Transverse colon (tissue), 4 donors: ENCODE measurements at regions not wholly inside any gene's neighbourhood (a gene's known extent, or its start where the extent isn't known, plus 50 kb on each side); places are given as distances from the start of the nearest gene placed in this dataset.

ENCODE experiments used
- EP300 ChIP-seq: sonication (generic); formaldehyde crosslinking; IDR thresholded peaks from one replicate; pipeline ENCODE4 v1.6.1; 2017; ENCODE audit warnings: antibody characterized with exemption, low read depth
- POLR2AphosphoS5 ChIP-seq, 3 donors: sonication (generic); formaldehyde crosslinking; IDR thresholded peaks; one replicate each; pipeline ENCODE4 v1.6.1; 2016; ENCODE audit warnings: antibody characterized with exemption in 3 of 3
- TF ChIP-seq, protein P1 (sequence below), 5 experiments: fragments of 200-600 bp in 3 of 5; fragments of 450-650 bp in 2 of 5; sonication (generic) in 3 of 5; IDR thresholded peaks; 1 replicate in 2 of 5; 2 replicates in 3 of 5; pipeline ENCODE4 v1.5.1; 2016 to 2017; ENCODE audit warnings: antibody characterized with exemption in 5 of 5, inconsistent platforms in 3 of 5, mild to moderate bottlenecking in 2 of 5, moderate library complexity in 1 of 5

DNA sequence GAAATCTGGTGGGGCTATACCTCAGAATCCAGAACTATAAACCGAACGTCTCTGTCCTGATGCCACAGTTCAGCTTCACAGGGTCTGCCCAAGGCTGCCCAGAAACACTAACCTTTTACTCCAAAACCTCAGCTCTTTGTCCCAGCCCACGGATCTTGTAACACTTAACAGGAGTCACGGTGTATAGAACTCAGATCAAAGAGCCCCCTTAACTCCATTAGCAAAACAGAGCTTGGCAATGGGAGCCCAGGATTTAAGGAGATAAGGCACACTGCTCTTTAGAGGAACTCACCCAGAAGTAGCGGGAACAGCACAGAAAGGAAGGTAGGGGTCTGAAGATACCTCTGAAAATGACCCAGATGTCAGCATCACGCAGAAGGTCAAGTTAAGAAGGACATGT, 68.8 kb upstream of the SOX14 start:
- TF ChIP-seq, protein P1, sequence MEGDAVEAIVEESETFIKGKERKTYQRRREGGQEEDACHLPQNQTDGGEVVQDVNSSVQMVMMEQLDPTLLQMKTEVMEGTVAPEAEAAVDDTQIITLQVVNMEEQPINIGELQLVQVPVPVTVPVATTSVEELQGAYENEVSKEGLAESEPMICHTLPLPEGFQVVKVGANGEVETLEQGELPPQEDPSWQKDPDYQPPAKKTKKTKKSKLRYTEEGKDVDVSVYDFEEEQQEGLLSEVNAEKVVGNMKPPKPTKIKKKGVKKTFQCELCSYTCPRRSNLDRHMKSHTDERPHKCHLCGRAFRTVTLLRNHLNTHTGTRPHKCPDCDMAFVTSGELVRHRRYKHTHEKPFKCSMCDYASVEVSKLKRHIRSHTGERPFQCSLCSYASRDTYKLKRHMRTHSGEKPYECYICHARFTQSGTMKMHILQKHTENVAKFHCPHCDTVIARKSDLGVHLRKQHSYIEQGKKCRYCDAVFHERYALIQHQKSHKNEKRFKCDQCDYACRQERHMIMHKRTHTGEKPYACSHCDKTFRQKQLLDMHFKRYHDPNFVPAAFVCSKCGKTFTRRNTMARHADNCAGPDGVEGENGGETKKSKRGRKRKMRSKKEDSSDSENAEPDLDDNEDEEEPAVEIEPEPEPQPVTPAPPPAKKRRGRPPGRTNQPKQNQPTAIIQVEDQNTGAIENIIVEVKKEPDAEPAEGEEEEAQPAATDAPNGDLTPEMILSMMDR (IDR thresholded peaks at IDR 0.05): no peak
- TF ChIP-seq POLR2AphosphoS5 (IDR thresholded peaks at IDR 0.05) (no peak), EP300 (no peak)
